Activated T-helper 17 cell treated with anti-CD3 and anti-CD28 coated beads, Interleukin-2, amount 50 U/mL, for 72 hours (primary cell): ENCODE measurements at regions not wholly inside any gene's neighbourhood (a gene's known extent, or its start where the extent isn't known, plus 50 kb on each side); places are given as distances from the start of the nearest gene placed in this dataset.

Experiments
- ATAC-seq: fragments of 150-1000 bp; cut with Tn5 transposase; replicated peaks from 2 replicates; pipeline ENCODE4 v1.10.0; 2021; ENCODE audit warnings: mild to moderate bottlenecking, moderate library complexity
- H3K27ac Mint-ChIP-seq: one replicate; pipeline ENCODE4 v1.8.0; 2022; ENCODE audit warnings: mixed read lengths
- H3K27me3 Mint-ChIP-seq: one replicate; pipeline ENCODE4 v1.8.0; 2022; ENCODE audit warnings: mixed read lengths
- H3K36me3 Mint-ChIP-seq: one replicate; pipeline ENCODE4 v1.8.0; 2022; ENCODE audit warnings: low read depth, mild to moderate bottlenecking, mixed read lengths
- H3K4me1 Mint-ChIP-seq: one replicate; pipeline ENCODE4 v1.8.0; 2022; ENCODE audit warnings: mixed read lengths
- H3K4me3 Mint-ChIP-seq: one replicate; pipeline ENCODE4 v1.8.0; 2022; ENCODE audit warnings: mild to moderate bottlenecking, mixed read lengths
- H3K9me3 Mint-ChIP-seq: one replicate; pipeline ENCODE4 v1.8.0; 2022; ENCODE audit warnings: mixed read lengths

DNA sequence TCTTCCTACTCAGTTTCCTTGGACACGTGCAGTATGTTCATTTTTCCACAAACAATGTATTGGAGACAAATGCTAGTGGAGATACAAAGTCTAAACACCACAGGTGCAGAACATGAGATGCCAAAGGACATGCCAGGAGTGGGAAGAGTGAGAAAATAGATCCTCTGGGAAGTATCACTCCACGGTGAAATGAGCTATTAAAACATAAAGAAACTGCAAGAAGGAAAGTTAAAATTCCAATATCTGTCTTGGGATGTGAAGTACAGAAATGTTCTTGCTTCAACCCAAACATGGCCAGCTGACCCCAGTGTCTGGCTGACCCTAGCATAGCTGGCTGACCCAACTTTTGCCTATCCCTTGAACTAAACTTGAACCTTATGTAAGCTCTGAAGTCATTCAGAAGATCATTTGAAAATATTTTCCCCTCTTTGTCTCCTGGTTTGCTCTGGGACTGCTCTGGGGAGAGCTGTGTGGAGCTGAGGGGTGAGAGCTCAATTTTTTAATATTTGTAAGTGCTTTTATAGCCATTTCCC is 59.5 kb downstream of the FZD1 start:
- H3K4me3 Mint-ChIP-seq = no peak overlapping the region
- no peaks in the 10 kb centered on the region for H3K9me3 Mint-ChIP-seq
- no peaks in the 10 kb centered on the region for H3K4me1 Mint-ChIP-seq

DNA sequence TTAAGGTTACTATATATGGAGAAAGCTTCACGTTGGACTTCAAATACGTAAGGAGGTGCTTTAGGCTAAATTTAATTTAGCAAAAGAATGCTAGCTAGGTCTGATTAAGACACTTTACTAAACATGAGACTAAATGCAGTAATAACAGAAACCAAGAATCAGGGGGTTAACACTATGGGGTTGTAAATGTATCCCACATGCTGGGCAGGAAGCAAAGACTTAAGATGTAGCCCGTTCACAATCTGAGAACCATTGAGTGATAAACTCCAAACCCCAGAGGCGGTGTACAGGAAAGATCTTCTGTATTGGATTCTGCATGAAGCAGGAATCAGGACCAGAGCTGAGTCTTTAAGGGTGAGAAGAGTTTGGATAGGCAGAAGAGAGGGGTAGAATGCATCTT is 60.4 kb downstream of the FZD1 start:
- Mint-ChIP-seq H3K27ac (no peak overlapping the region), H3K9me3 (no peaks in the 10 kb centered on the region), H3K4me1 (no peaks in the 10 kb centered on the region), H3K36me3 (no peaks in the 10 kb centered on the region), H3K27me3 (no peaks in the 10 kb centered on the region), H3K4me3 (no peak overlapping the region)
- ATAC-seq = no peak

More for the DNA sequence above, 59.5 kb downstream of the FZD1 start:
- Mint-ChIP-seq H3K27me3 (no peaks in the 10 kb centered on the region), H3K27ac (no peak overlapping the region), H3K36me3 (no peaks in the 10 kb centered on the region)
- no peak for ATAC-seq

DNA sequence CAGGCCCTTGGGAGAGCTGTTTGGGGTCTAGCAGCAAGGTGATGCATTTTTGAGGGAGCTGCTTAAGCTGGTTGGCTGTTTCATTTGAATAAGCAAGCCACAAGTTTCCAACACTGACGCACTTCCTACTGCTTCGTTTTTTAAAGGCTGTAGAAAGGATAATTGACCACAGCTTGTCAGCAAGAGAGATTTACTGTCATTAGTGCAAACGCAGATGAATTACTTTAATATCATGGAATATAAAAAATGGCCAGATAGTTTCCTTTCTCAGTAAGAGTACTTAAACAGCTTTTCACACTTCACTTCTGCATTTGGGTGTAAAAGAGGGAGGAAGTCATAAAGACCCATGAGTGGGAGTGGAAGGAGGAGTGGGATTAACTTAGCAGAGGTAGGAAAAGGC is 61.5 kb downstream of the FZD1 start:
- Mint-ChIP-seq H3K9me3 (peaks cover under 1% of the 10 kb centered on the region), H3K4me3 (no peak overlapping the region), H3K4me1 (no peaks in the 10 kb centered on the region), H3K36me3 (no peaks in the 10 kb centered on the region), H3K27ac (no peak overlapping the region), H3K27me3 (no peaks in the 10 kb centered on the region)
- ATAC-seq = no peak

DNA sequence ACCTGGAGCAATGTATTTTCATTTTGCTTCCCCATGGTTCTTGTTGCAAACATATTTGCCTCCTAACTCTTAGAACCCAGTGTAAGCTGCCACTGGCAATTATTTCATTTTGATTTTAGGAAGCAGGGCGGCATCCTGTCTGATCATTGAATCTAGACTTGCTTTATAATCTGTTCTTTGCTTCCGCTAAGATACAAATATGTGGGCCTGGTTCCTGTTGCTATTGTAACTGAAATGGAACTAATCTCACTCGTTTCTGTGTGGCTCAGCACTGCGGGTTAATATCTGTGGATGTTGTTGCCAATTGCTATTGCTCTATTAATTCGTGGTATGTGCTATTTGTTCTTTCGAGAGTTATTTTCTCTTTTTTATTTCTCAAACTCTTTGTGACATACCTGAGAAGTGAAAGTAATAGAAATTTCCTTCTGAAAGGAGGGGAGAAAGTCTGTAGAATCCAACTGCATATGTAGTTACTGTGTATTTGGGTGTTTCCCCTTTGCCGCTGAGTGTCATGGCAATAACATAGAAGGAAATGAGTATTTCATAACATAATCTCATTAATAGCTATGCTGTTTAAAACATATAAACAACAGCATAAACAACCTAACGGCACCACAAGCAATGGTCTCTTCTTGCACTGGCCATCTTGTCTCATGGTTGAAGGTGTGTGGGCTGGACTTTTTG is 62.4 kb downstream of the FZD1 start:
- no peaks in the 10 kb centered on the region for H3K4me1 Mint-ChIP-seq
- no peak overlapping the region for H3K4me3 Mint-ChIP-seq
- H3K27ac Mint-ChIP-seq = no peak overlapping the region

DNA sequence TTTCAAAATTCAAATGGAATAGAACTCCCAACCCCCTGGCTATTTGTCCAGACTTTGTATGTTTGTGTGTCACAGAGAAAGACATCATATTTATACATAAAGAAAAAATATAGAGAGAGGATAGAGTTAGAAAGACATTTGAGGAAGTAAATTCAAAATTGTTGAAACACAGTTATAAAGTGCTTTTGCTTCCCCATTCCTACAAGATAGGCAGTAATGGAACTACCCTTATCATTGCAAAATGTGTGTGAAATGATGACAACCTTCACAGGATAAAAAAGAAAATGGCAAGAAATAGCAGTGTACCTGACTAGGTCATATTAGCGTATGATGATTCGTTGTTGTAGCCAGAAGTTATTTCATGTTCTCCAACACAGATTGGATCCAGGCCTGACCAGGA is 63.1 kb downstream of the FZD1 start:
- Mint-ChIP-seq H3K9me3 (peaks cover 3% of the 10 kb centered on the region), H3K36me3 (no peaks in the 10 kb centered on the region), H3K27ac (no peak overlapping the region), H3K4me1 (no peaks in the 10 kb centered on the region), H3K4me3 (no peak overlapping the region), H3K27me3 (no peaks in the 10 kb centered on the region)
- no peak for ATAC-seq

More for the DNA sequence above, 62.4 kb downstream of the FZD1 start:
- ATAC-seq = no peak
- Mint-ChIP-seq H3K36me3 (no peaks in the 10 kb centered on the region), H3K9me3 (peaks cover 3% of the 10 kb centered on the region), H3K27me3 (no peaks in the 10 kb centered on the region)

DNA sequence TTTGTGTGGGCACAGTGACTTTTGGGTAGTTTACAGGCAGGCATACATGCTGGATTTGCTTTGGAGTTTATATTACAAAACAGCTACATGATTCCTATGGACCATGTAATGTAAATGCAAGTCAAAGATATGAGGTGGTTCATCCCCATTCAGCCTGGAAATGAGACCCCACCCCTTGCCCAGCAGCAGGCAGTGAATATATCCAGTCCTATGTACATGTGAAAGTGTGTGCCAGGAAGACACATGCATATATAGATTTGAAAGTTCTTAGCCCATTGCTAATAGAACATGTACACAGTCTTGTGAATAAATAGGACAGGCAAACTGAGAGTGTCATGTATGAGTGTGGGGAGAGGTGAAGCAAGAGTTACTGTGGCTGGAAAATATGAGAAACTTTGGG is 65.3 kb downstream of the FZD1 start:
- no peaks in the 10 kb centered on the region for H3K36me3 Mint-ChIP-seq
- H3K4me3 Mint-ChIP-seq = no peak overlapping the region
- H3K27me3 Mint-ChIP-seq = no peaks in the 10 kb centered on the region
- peaks cover 3% of the 10 kb centered on the region for H3K9me3 Mint-ChIP-seq
- no peak overlapping the region for H3K27ac Mint-ChIP-seq
- no peaks in the 10 kb centered on the region for H3K4me1 Mint-ChIP-seq
- no peak for ATAC-seq

DNA sequence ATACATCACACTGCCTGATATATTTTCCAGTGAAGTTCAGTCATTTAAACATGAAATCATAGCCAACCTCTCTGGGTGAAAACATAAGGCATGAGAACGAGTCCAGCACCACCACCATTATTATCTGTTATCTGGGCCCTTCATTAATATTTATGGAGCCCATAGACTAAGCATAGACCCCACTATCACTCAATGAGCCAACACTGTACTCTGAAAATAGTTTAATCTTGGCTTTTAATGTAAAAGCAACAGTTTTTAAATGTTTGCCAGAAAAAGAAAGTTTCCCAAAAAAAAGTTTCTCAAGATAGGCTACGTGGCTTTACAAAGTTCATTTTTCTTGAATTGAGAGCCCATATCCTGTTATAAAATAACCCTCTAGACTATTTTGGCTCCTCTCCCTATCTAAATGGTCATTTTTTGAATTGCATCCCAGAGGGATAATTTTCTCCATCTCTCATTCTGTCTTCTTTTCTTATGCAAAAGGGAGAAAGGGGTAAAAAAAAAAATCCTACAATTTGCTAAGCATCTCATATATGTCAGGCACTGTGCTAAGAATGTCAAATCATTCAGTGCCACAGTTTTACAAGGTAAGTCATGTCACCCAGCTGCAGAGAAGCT is 66.1 kb downstream of the FZD1 start:
- Mint-ChIP-seq H3K9me3 (peaks cover 3% of the 10 kb centered on the region), H3K4me3 (no peak overlapping the region), H3K27me3 (no peaks in the 10 kb centered on the region), H3K36me3 (no peaks in the 10 kb centered on the region), H3K27ac (no peak overlapping the region), H3K4me1 (no peaks in the 10 kb centered on the region)
- no peak for ATAC-seq

DNA sequence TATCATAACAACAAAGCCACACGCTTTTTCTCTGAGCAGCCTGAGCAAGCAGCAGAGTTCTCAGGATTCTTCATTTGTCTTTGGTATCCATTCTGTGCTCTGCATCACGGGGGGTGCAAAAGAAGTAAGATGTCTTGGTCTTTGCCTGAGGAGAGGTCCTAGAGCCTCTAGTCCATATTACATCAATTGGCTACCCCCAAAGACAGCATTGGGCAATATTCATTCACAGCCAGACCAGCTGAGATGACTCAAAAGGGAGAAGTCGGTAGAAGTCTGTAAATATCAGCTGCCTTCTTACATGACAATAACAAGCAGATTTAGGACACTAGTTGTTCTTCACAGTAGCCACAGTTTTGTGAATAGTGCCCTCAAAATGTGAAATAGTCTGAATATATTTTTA is 66.6 kb downstream of the FZD1 start:
- Mint-ChIP-seq H3K27ac (no peak overlapping the region), H3K4me3 (no peak overlapping the region), H3K36me3 (no peaks in the 10 kb centered on the region), H3K27me3 (no peaks in the 10 kb centered on the region), H3K4me1 (no peaks in the 10 kb centered on the region), H3K9me3 (peaks cover 3% of the 10 kb centered on the region)
- no peak for ATAC-seq

DNA sequence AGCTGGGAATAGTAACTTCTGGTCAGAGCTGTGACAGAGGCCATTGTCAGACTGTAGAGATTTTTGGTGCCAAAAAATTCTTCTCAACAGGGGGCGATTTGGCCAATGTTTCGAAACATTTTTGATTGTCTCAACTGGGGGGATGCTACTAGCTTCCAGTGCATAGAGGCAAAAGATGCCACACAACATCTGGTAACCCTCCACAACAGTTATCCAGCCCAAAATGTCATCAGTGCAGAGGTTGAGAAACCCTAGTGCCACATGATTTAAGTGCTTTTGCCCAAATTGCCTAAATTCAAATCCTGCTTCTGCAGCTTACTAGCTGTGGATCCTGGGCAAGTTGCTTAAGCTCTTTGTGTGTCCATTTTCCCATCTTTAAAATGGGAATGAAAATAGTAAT is 71.9 kb downstream of the FZD1 start:
- ATAC-seq = no peak
- no peak overlapping the region for H3K27ac Mint-ChIP-seq
- H3K4me3 Mint-ChIP-seq = no peak overlapping the region
- H3K27me3 Mint-ChIP-seq = no peaks in the 10 kb centered on the region
- no peaks in the 10 kb centered on the region for H3K36me3 Mint-ChIP-seq
- H3K9me3 Mint-ChIP-seq = peaks cover 3% of the 10 kb centered on the region
- no peaks in the 10 kb centered on the region for H3K4me1 Mint-ChIP-seq

DNA sequence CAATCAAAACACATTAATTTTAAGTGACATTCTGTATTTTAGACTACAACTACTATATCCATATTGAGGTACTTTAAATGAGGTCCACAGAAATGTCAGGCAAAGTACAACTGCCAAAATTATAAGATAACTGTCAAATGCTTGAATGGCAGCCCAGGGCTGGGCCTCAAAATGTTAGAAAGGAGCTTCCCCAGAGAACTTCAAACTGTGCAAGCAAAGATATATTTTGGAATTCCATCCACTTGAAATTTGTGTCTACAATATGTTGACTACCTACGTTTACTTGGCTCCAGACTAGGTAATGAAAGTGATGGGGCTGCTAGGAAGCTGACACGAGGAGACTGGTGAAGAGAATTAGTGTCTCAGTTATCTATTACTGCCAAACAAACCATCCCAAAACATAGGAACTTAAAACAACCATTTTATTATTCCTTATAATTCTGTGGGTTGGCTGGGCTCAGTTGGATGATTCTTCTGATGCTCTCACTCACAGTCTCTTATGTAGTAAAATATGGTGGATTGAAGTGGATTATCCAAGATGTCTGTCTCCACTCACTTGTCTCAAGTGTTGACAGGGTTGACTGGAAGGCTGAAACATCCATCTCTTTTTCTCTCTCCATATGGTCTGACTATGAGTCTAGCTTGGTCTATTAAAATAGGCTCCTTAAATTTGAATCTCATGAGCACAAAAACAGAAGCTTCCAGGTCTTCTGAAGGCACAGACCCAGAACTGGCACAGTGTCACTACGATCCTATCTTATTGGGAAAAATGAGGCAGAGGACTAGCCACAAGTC is 74.2 kb downstream of the FZD1 start:
- no peak for ATAC-seq
- Mint-ChIP-seq H3K4me1 (no peaks in the 10 kb centered on the region), H3K9me3 (peaks cover 3% of the 10 kb centered on the region), H3K27me3 (no peaks in the 10 kb centered on the region), H3K36me3 (no peaks in the 10 kb centered on the region), H3K27ac (no peak overlapping the region), H3K4me3 (no peak overlapping the region)

DNA sequence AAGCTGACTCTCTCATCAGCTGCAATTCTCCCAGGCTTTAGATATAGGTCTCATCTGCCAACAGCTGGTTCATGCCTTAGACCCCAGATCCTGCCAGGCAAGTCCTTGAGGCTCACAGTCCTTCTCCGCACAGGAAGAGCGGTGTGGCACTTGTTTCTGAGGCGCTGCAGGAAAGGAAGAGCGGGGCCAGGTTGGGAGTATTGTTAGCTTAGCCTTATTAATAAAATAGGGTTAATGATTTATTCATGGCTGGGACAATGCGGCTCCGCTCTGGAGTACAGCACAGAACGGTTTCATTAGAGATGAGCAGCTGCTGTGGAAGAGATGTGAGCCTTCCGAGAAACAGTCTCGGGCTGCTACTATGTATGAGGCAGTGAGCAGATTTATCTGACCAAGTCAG is 78.1 kb downstream of the FZD1 start:
- H3K27me3 Mint-ChIP-seq = no peaks in the 10 kb centered on the region
- H3K9me3 Mint-ChIP-seq = peaks cover 4% of the 10 kb centered on the region
- no peaks in the 10 kb centered on the region for H3K36me3 Mint-ChIP-seq
- ATAC-seq = no peak
- H3K4me3 Mint-ChIP-seq = no peak overlapping the region
- no peak overlapping the region for H3K27ac Mint-ChIP-seq
- no peaks in the 10 kb centered on the region for H3K4me1 Mint-ChIP-seq

DNA sequence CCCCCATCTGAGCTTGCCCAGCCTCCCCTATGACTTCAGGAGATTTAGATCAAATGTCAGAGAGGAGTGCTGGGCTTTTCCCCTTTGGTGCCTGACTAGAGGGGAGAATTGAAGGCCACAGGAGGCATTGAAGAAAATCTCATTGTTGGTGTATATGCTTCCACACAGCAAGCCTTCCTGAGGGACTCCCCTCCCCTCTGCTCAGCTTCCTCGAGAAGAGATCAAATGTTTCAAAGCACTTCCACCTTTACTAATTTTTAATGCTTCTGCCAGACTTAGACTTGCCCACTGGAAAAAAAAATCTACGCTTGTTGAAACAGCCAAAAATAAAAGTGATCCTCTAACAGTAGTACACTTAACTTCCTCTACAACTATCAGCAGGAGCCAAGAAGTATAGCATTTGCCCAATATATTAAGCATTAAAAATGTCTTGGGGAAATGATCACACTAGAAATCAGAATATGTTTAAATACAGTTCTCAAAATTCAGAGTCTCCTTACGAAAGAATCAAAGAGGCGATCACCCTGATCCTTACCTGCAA is 79.3 kb downstream of the FZD1 start:
- ATAC-seq = no peak
- Mint-ChIP-seq H3K9me3 (peaks cover 4% of the 10 kb centered on the region), H3K27ac (no peak overlapping the region), H3K36me3 (no peaks in the 10 kb centered on the region), H3K4me1 (no peaks in the 10 kb centered on the region), H3K4me3 (no peak overlapping the region), H3K27me3 (no peaks in the 10 kb centered on the region)

DNA sequence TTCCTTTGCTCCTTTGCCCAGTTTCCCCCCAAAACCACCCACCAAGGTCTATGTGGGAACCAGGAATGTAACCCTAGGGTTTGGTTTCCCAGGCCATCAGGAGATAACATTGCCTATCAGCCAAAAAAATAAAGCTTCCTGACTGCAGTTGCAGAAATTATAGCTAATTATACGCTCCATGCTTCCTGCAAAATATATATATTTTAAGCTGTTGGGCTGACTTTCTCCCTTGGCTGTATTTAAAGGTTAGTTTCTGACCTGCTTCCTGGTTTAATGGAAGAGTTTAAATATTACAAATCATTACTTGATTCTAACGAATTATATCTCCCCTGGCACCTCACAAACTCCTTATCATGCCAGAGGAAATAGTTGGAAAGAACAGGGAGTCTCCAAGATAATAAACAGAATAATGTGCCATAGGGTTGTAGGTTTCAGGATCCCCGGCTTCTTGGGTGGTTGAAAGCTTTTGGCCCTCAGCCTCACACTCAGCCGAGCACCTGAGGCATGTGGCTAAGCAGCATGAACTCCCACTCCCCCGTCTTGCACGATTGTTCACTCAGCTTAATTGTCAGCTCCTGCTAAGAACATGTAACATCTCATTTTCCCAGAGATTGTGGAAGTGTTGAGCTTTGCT is 79.9 kb downstream of the FZD1 start:
- Mint-ChIP-seq H3K27ac (no peak overlapping the region), H3K4me1 (no peaks in the 10 kb centered on the region), H3K36me3 (no peaks in the 10 kb centered on the region), H3K27me3 (no peaks in the 10 kb centered on the region), H3K4me3 (no peak overlapping the region), H3K9me3 (peaks cover 4% of the 10 kb centered on the region)
- no peak for ATAC-seq

DNA sequence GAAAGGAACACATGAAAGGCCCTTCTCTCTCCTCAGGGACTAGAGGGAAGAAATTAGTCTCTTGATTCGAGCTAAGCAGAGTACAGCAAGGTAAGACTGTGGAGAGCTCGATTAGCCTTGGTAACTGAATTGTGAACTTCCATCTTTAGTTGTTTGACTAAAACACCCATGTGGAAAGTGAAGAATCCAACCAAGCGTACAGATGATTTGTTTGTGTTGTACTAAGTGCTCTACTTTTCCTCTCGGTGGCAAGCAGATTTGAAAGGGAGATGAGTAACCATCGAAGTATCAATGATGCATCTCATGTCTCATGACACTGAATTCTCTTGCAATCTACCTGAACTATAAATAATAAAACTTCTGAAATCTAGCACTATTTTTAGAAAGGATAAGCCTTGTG is 80.7 kb downstream of the FZD1 start:
- Mint-ChIP-seq H3K36me3 (no peaks in the 10 kb centered on the region), H3K27ac (no peak overlapping the region), H3K4me3 (no peak overlapping the region), H3K27me3 (no peaks in the 10 kb centered on the region), H3K4me1 (no peaks in the 10 kb centered on the region), H3K9me3 (peaks cover 4% of the 10 kb centered on the region)
- ATAC-seq = no peak
